Gastroesophageal sphincter (tissue), 4 donors: ENCODE measurements at regions not wholly inside any gene's neighbourhood (a gene's known extent, or its start where the extent isn't known, plus 50 kb on each side); places are given as distances from the start of the nearest gene placed in this dataset.

ENCODE experiments used
- ATAC-seq: fragments of 150-250 bp; one replicate; pipeline ENCODE4 v1.9.1; 2016; ENCODE audit warnings: mild to moderate bottlenecking, moderate library complexity
- H3K27ac ChIP-seq, 4 donors: fragments of 200-600 bp; sonication (generic) in 3 of 4; 1 replicate in 3 of 4; 2 replicates in 1 of 4; pipeline ENCODE4 v1.5.1; 2016 to 2019
- H3K27me3 ChIP-seq: fragments of 200-600 bp; sonication (generic); one replicate; pipeline ENCODE4 v1.5.1; 2019
- H3K36me3 ChIP-seq, 2 donors: fragments of 200-600 bp; sonication (generic); one replicate each; pipeline ENCODE4 v1.5.1; 2019; ENCODE audit warnings: control low read depth in 1 of 2
- H3K4me1 ChIP-seq, 3 donors: fragments of 200-600 bp; sonication (generic); 1 replicate in 2 of 3; 2 replicates in 1 of 3; pipeline ENCODE4 v1.5.1; 2016 to 2019; ENCODE audit warnings: control low read depth in 2 of 3
- H3K4me3 ChIP-seq, 2 donors: fragments of 200-600 bp; sonication (generic); one replicate each; pipeline ENCODE4 v1.5.1; 2019; ENCODE audit warnings: mild to moderate bottlenecking in 1 of 2, moderate library complexity in 1 of 2
- H3K9me3 ChIP-seq, 3 donors: fragments of 200-600 bp; sonication (generic); one replicate each; pipeline ENCODE4 v1.5.1; 2017 to 2019; ENCODE audit warnings: control low read depth in 2 of 3
- CTCF ChIP-seq, 4 experiments: fragments of 200-600 bp in 2 of 4; fragments of 450-650 bp in 2 of 4; sonication (generic) in 1 of 4; IDR thresholded peaks; one replicate each; pipeline ENCODE4 v1.5.1; 2017 to 2019; ENCODE audit warnings: antibody characterized with exemption in 4 of 4, mild to moderate bottlenecking in 2 of 4, moderate library complexity in 2 of 4
- EP300 ChIP-seq: sonication (generic); formaldehyde crosslinking; IDR thresholded peaks from one replicate; pipeline ENCODE4 v1.6.1; 2017; ENCODE audit warnings: antibody characterized with exemption, mild to moderate bottlenecking
- POLR2A ChIP-seq, 2 donors: fragments of 450-650 bp; IDR thresholded peaks; one replicate each; pipeline ENCODE4 v1.6.1; 2017; ENCODE audit warnings: antibody characterized with exemption in 2 of 2, mild to moderate bottlenecking in 2 of 2, moderate library complexity in 1 of 2
- POLR2AphosphoS5 ChIP-seq: sonication (generic); formaldehyde crosslinking; IDR thresholded peaks from one replicate; pipeline ENCODE4 v1.6.1; 2017; ENCODE audit warnings: antibody characterized with exemption
- WGBS, 2 donors: methylation state at CpG; one replicate each; pipeline ENCODE4 v1.1.5; 2018; ENCODE audit warnings: low coverage in 1 of 2; 5-methylcytosine and 5-hydroxymethylcytosine counted together

- Histone ChIP-seq H3K27ac (no peak overlapping the region), H3K27me3 (no peaks in the 10 kb centered on the region), H3K9me3 (no peaks in the 10 kb centered on the region), H3K36me3 (no peaks in the 10 kb centered on the region), H3K4me3 (no peak overlapping the region), H3K4me1 (no peaks in the 10 kb centered on the region)
- TF ChIP-seq POLR2A (IDR thresholded peaks at IDR 0.05), result no peak
- no peak for TF ChIP-seq POLR2AphosphoS5
- no peak for ATAC-seq
- WGBS, 2 donors, result 51 to 79% methylated on average over 2 of the region's 2 CpGs
Observed at GRCh38 chr22:33188326-33188725, 130.1 kb upstream of the SYN3 start.

- no peaks in the 10 kb centered on the region for H3K36me3 ChIP-seq
- H3K9me3 ChIP-seq, result peaks cover 0 to 12% (median 0%) of the 10 kb centered on the region in 3 donors
- H3K4me3 ChIP-seq, result no peak overlapping the region
- no peak overlapping the region for H3K27ac ChIP-seq
- 93 to 100% methylated on average over 2 of the region's 2 CpGs for WGBS, 2 donors
- TF ChIP-seq POLR2A (IDR thresholded peaks at IDR 0.05) (no peak), CTCF (IDR thresholded peaks at IDR 0.05) (no peak), EP300 (no peak), POLR2AphosphoS5 (no peak)
- H3K27me3 ChIP-seq, result no peaks in the 10 kb centered on the region
- no peak for ATAC-seq
- no peaks in the 10 kb centered on the region for H3K4me1 ChIP-seq
Observed at GRCh38 chr22:33186816-33187215, 128.6 kb upstream of the SYN3 start.

GRCh38 chr22:33180356-33180755, 122.2 kb upstream of the SYN3 start:
- H3K4me1 ChIP-seq, result no peaks in the 10 kb centered on the region
- no peak for ATAC-seq
- H3K9me3 ChIP-seq, result peaks cover 0 to 17% (median 0%) of the 10 kb centered on the region in 3 donors
- no peak overlapping the region for H3K4me3 ChIP-seq
- WGBS, 2 donors, result 61 to 65% methylated on average over 4 of the region's 4 CpGs
- TF ChIP-seq POLR2A (IDR thresholded peaks at IDR 0.05) (no peak), CTCF (IDR thresholded peaks at IDR 0.05) (no peak), POLR2AphosphoS5 (no peak), EP300 (no peak)
- H3K36me3 ChIP-seq, result no peaks in the 10 kb centered on the region
- H3K27ac ChIP-seq, result no peak overlapping the region
- H3K27me3 ChIP-seq, result no peaks in the 10 kb centered on the region

- Histone ChIP-seq H3K27ac (no peak overlapping the region), H3K27me3 (peaks cover 7% of the 10 kb centered on the region), H3K36me3 (no peaks in the 10 kb centered on the region), H3K9me3 (peaks cover 0 to 4% (median 0%) of the 10 kb centered on the region in 3 donors), H3K4me1 (no peaks in the 10 kb centered on the region), H3K4me3 (no peak overlapping the region)
- 46 to 59% methylated on average over 3 to 4 of the region's 4 CpGs for WGBS, 2 donors
- ATAC-seq, result no peak
- TF ChIP-seq EP300 (no peak), POLR2AphosphoS5 (no peak), POLR2A (IDR thresholded peaks at IDR 0.05) (no peak), CTCF (IDR thresholded peaks at IDR 0.05) (no peak)
Observed at GRCh38 chr22:33167998-33168790, 110.0 kb upstream of the SYN3 start.

- no peaks in the 10 kb centered on the region for H3K9me3 ChIP-seq
- no peaks in the 10 kb centered on the region for H3K36me3 ChIP-seq
- H3K27me3 ChIP-seq, result no peaks in the 10 kb centered on the region
- no peak for TF ChIP-seq POLR2A (IDR thresholded peaks at IDR 0.05)
- no peak for TF ChIP-seq POLR2AphosphoS5
- TF ChIP-seq EP300, result no peak
- no peak for TF ChIP-seq CTCF (IDR thresholded peaks at IDR 0.05)
- H3K4me3 ChIP-seq, result no peak overlapping the region
- no peak overlapping the region for H3K27ac ChIP-seq
- no peaks in the 10 kb centered on the region for H3K4me1 ChIP-seq
- no peak for ATAC-seq
- 58 to 69% methylated on average over 6 to 7 of the region's 7 CpGs for WGBS, 2 donors
Observed at GRCh38 chr22:33166206-33166605, 108.0 kb upstream of the SYN3 start.
